Gastroesophageal sphincter (tissue), 3 donors: ENCODE measurements at regions not wholly inside any gene's neighbourhood (a gene's known extent, or its start where the extent isn't known, plus 50 kb on each side); places are given as distances from the start of the nearest gene placed in this dataset.

Experiments used
- EP300 ChIP-seq: sonication (generic); formaldehyde crosslinking; IDR thresholded peaks from one replicate; pipeline ENCODE4 v1.6.1; 2017; ENCODE audit warnings: antibody characterized with exemption, mild to moderate bottlenecking
- POLR2A ChIP-seq, 2 donors: fragments of 450-650 bp; IDR thresholded peaks; one replicate each; pipeline ENCODE4 v1.6.1; 2017; ENCODE audit warnings: antibody characterized with exemption in 2 of 2, mild to moderate bottlenecking in 2 of 2, moderate library complexity in 1 of 2
- TF ChIP-seq, protein P1 (sequence below), 4 experiments: fragments of 200-600 bp in 2 of 4; fragments of 450-650 bp in 2 of 4; sonication (generic) in 1 of 4; IDR thresholded peaks; one replicate each; pipeline ENCODE4 v1.5.1; 2017 to 2019; ENCODE audit warnings: antibody characterized with exemption in 4 of 4, mild to moderate bottlenecking in 2 of 4, moderate library complexity in 2 of 4

DNA sequence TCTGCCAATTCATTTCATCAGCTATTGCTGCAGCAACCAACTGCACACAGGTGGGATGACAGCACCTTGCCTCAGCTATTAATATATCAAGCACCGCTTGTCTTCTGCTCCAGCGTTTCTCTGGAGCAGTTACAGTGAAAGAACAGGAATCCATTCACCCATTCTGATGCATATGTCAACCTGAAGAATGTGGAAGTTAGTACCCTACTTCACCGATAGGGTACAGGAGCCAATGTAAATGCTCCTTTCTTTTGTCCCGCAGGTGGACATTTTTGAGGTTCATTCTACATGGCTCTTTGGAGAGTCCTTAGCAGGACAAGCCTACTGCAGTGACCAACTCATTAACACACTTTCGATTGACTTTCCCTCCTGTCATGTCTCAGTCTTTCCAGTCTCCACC, 104.4 kb upstream of the PRNP start:
- TF ChIP-seq, protein P1, sequence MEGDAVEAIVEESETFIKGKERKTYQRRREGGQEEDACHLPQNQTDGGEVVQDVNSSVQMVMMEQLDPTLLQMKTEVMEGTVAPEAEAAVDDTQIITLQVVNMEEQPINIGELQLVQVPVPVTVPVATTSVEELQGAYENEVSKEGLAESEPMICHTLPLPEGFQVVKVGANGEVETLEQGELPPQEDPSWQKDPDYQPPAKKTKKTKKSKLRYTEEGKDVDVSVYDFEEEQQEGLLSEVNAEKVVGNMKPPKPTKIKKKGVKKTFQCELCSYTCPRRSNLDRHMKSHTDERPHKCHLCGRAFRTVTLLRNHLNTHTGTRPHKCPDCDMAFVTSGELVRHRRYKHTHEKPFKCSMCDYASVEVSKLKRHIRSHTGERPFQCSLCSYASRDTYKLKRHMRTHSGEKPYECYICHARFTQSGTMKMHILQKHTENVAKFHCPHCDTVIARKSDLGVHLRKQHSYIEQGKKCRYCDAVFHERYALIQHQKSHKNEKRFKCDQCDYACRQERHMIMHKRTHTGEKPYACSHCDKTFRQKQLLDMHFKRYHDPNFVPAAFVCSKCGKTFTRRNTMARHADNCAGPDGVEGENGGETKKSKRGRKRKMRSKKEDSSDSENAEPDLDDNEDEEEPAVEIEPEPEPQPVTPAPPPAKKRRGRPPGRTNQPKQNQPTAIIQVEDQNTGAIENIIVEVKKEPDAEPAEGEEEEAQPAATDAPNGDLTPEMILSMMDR (IDR thresholded peaks at IDR 0.05) = no peak
- no peak for TF ChIP-seq EP300
- no peak for TF ChIP-seq POLR2A (IDR thresholded peaks at IDR 0.05)
